ENCODE measurements at regions not wholly inside any gene's neighbourhood (a gene's known extent, or its start where the extent isn't known, plus 50 kb on each side); places are given as distances from the start of the nearest gene placed in this dataset.

DNA sequence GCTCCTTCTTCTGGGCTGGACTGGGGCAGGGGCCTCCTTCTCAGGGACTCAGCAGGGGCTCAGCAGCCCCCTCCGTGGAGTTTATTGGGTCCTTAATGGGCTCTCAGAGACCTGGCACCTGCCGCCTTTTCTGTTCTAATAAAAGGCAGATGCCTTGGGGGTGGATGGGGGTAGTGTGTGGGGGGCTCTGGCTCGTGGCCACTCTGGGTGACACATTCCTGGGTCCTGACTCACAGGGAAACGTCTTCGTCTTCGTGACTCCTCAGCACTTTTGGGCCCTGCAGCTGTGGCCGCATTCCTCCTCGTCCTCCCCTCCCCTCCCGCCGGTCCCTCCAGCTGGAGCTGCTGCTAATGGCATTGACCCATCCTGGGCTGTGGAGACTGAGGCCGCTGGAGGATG is 107.8 kb upstream of the WNT4 start:
- H3K4me3 ChIP-seq (ENCODE audit: low read depth, low read length), result no peak overlapping the region
- no peak for DNase-seq (ENCODE audit: low read depth)
- TF ChIP-seq, protein P1, sequence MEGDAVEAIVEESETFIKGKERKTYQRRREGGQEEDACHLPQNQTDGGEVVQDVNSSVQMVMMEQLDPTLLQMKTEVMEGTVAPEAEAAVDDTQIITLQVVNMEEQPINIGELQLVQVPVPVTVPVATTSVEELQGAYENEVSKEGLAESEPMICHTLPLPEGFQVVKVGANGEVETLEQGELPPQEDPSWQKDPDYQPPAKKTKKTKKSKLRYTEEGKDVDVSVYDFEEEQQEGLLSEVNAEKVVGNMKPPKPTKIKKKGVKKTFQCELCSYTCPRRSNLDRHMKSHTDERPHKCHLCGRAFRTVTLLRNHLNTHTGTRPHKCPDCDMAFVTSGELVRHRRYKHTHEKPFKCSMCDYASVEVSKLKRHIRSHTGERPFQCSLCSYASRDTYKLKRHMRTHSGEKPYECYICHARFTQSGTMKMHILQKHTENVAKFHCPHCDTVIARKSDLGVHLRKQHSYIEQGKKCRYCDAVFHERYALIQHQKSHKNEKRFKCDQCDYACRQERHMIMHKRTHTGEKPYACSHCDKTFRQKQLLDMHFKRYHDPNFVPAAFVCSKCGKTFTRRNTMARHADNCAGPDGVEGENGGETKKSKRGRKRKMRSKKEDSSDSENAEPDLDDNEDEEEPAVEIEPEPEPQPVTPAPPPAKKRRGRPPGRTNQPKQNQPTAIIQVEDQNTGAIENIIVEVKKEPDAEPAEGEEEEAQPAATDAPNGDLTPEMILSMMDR (IDR thresholded peaks at IDR 0.05; ENCODE audit: low read depth, low read length, missing control alignments), result no peak

DNA sequence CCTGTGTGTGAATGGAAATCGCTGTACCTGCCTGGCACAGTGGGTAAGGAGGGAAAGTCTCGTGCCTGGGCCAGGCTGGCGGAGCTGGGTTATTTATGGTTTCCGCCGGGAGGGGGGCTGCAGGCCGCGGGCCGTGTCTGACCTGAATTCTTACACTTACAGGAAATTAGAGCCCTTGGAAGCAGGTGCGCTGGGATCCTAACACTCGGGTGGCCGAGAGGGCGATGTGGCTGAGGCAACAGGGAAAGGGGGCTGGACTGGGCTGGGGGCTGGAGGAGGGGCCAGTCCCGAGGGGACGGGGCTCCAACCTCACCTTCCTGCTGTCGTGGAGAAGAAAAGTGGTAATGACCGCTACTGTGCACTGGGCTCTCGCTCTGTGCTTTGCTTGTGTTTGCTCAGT is 109.4 kb upstream of the WNT4 start:
- H3K4me3 ChIP-seq (ENCODE audit: low read depth, low read length), result no peak overlapping the region
- TF ChIP-seq, protein P1 (IDR thresholded peaks at IDR 0.05; ENCODE audit: low read depth, low read length, missing control alignments), result no peak
- DNase-seq (ENCODE audit: low read depth), result no peak

DNA sequence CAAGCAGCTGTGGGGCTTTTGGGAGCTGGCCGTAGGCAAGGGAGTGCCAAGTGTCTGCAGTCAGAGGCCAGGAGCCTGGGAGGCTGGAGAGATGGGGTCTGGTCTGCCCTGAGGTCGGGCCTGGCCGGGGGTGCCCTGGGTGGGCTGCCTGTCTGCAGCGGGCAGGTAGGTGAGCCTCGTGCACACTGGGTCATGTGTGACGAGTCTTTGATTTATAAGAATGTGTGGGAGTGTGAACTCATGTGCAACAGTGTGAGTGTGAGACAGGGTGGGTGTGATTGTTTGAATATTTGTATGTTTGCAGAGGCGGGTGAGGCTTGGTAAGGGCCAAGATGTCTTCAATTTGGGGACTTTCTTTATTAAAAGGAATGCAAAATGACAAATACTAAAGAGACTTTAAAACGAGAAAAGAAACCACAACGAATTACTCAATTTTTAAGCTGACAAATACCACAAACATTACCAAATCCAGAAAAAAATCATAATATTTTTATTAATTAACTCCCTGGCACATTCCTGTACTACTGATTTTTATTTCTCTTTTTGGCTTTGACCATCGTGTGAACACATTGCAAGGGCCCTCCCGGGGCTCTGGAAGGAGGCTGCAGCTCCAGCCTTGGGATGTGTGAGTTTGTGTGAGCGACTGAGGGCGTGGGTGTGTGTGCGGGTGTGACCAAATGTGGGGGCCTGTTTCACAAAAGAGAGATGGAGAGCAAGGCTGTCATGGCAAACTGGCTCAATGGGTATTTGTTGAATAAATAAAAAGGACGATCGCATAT is 110.3 kb upstream of the WNT4 start:
- no peak for DNase-seq (ENCODE audit: low read depth)
- TF ChIP-seq, protein P1 (IDR thresholded peaks at IDR 0.05; ENCODE audit: low read depth, low read length, missing control alignments), result no peak
- H3K4me3 ChIP-seq (ENCODE audit: low read depth, low read length), result no peak overlapping the region

DNA sequence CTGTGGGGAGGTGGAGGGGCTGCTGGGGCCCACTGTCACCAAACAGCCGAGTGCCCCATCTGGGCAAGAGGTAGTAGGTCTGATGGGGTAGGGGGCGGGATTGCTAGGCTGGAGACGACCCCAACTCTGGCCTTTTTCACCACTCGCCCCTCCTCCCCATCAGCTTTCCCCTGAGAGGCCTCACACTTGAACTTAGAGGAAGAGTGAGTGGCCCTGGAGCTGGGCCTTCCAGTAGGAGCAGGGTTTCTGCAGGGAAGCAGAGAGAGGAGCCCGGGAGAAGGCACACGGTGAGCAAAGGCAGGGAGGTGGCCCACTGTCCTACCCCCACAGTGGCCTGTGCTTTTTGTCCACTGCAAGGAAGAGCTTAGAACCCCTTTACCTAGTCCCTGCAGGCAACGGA is 111.9 kb upstream of the WNT4 start:
- no peak for DNase-seq (ENCODE audit: low read depth)
- TF ChIP-seq, protein P1 (IDR thresholded peaks at IDR 0.05; ENCODE audit: low read depth, low read length, missing control alignments), result no peak
- H3K4me3 ChIP-seq (ENCODE audit: low read depth, low read length), result no peak overlapping the region

DNA sequence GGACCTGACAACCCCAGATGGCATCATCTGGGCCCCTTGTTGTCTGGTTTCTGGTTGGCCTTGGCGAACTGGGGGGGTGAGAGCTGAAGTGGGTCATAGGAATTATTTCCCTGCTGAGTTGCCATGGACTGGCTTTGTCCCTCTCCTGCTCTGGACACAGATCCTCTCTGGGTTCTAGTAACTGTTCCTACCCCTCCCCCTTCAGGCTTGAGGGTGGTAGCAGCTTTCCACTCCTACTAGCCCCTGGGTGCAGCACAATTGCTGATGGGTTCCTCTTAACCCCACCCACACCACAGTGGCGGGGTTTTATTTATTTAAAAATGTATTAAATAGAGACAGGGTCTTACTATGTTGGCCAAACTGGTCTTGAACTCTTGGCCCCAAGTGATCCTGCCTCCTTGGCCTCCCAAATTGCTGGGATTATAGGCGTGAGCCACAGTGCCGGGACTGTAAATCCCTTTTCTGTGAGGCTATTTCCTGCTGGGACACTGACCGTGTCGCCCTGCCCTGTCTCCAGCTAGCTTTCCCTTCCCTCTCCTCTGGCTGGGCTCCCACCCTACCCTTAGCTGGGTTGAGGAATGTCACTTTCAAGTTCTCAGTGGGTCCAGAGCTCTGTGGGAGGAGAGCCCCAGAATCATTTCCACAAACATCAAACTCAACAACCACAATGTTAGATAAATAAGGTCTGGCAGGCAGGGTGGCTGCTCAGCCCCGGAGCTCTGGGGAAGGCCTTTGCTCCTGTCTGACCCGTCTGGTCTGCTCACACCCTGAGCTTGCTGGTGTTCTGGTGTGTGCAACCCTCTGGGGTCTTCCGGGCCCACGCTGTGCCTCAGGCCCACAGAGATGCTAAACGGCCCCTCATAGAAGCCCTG is 112.7 kb upstream of the WNT4 start:
- DNase-seq (ENCODE audit: low read depth), result no peak
- TF ChIP-seq, protein P1 (IDR thresholded peaks at IDR 0.05; ENCODE audit: low read depth, low read length, missing control alignments), result no peak
- no peak overlapping the region for H3K4me3 ChIP-seq (ENCODE audit: low read depth, low read length)

DNA sequence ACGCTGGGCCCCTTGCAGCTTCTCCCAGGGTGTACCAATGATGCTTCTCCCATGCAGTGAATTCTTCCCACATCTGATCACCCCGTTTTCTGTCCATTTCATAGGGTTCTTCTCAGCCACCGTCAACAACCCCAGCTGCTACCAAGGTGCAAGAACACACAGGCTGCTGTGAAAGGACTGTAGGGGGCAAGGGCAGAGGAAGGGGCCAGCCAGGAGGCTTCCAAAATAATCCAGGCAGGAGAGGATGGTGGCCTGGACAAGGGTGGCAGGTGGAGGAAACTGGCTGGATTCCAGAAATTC is 113.3 kb upstream of the WNT4 start:
- no peak overlapping the region for H3K4me3 ChIP-seq (ENCODE audit: low read depth, low read length)
- no peak for DNase-seq (ENCODE audit: low read depth)
- TF ChIP-seq, protein P1 (IDR thresholded peaks at IDR 0.05; ENCODE audit: low read depth, low read length, missing control alignments), result no peak
